ENCODE measurements at regions not wholly inside any gene's neighbourhood (a gene's known extent, or its start where the extent isn't known, plus 50 kb on each side); places are given as distances from the start of the nearest gene placed in this dataset.

DNA sequence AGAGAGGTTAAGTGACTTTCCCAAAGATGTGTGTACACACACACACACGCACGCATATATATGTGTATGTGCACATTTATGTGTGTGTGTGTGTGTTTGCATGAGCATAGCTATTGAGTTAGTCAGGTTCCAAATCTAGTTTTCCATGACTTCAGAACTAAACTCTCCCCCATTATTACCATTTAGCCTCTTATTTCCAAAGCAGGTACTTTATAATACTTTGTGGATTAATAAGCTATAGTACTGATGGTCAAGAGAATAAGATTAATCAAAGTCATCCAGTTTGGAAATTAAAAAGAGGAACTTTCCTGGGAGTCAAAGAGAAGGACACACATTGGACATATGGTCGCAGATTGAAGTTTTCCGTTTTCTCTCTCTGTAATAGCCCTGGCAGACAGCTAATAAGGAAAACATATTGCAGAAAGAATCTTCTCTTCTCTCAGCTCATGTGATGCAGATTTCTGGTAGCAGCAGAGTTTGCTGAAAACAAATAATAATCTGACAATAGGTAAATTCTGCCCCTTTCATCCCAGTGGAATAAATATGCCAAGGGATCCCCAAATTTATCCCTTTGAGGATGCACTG lies 410.9 kb upstream of the TCF4 start:
- H3K9me3 ChIP-seq (ENCODE audit: control insufficient read depth, insufficient read depth, low read length): no peaks in the 10 kb centered on the region
- POLR2A ChIA-PET: interaction anchor here (1.1 kb wide), 1 partner anchor 16 kb away, joined by 3 read pairs; no protein-coding TSS in a partner anchor
- CTCF ChIA-PET: interaction anchor here (0.7 to 1.4 kb wide), 3 partner anchors 102 to 764 kb away, joined by 3 to 4 read pairs (median 3); no protein-coding TSS in a partner anchor
- no peaks in the 10 kb centered on the region for H3K27me3 ChIP-seq (ENCODE audit: control insufficient read depth, insufficient read depth, low read length)
- TF ChIP-seq, protein P1, sequence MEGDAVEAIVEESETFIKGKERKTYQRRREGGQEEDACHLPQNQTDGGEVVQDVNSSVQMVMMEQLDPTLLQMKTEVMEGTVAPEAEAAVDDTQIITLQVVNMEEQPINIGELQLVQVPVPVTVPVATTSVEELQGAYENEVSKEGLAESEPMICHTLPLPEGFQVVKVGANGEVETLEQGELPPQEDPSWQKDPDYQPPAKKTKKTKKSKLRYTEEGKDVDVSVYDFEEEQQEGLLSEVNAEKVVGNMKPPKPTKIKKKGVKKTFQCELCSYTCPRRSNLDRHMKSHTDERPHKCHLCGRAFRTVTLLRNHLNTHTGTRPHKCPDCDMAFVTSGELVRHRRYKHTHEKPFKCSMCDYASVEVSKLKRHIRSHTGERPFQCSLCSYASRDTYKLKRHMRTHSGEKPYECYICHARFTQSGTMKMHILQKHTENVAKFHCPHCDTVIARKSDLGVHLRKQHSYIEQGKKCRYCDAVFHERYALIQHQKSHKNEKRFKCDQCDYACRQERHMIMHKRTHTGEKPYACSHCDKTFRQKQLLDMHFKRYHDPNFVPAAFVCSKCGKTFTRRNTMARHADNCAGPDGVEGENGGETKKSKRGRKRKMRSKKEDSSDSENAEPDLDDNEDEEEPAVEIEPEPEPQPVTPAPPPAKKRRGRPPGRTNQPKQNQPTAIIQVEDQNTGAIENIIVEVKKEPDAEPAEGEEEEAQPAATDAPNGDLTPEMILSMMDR (IDR thresholded peaks at IDR 0.05; ENCODE audit: low read depth, low read length): no peak
- H3K4me3 ChIP-seq (ENCODE audit: low read depth, low read length): no peak overlapping the region
- DNase-seq (ENCODE audit: low read depth, low spot score): no peak
- H3K27ac ChIP-seq (ENCODE audit: low read depth, low read length): no peak overlapping the region

DNA sequence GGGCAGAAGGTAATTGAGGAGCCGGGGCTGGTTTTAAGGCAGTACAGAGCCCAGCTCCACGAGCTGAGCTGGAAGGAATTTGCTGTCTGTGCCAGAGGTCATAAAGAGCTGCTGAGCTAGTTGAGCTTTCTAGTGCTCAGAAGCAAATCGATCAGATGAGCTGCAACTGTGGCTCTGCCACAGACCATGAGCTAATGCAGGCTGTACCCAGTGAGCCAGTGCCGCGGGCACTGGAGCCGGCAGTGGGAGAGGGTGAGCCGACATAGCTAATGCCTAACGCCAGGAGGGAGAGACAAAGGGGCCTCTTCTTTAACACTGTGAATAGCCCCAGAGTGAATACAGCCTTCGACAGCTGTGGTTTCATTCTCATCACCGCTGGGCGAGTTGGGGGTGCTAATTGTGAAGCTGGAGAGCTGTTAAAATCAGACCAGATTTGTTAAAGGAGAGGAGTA lies 410.1 kb upstream of the TCF4 start:
- Histone ChIP-seq H3K27me3 (ENCODE audit: control insufficient read depth, insufficient read depth, low read length) (no peaks in the 10 kb centered on the region), H3K4me3 (ENCODE audit: low read depth, low read length) (peak overlapping the region; percentile 14), H3K27ac (ENCODE audit: low read depth, low read length) (no peak overlapping the region), H3K9me3 (ENCODE audit: control insufficient read depth, insufficient read depth, low read length) (no peaks in the 10 kb centered on the region)
- TF ChIP-seq, protein P1 (IDR thresholded peaks at IDR 0.05; ENCODE audit: low read depth, low read length): no peak
- ChIA-PET CTCF (interaction anchor here (0.7 to 1.4 kb wide), 5 partner anchors 10 to 763 kb away, joined by 3 to 4 read pairs (median 3); no protein-coding TSS in a partner anchor), POLR2A (interaction anchor here (1.1 kb wide), 1 partner anchor 15 kb away, joined by 3 read pairs; no protein-coding TSS in a partner anchor)
- DNase-seq (ENCODE audit: low read depth, low spot score): no peak

DNA sequence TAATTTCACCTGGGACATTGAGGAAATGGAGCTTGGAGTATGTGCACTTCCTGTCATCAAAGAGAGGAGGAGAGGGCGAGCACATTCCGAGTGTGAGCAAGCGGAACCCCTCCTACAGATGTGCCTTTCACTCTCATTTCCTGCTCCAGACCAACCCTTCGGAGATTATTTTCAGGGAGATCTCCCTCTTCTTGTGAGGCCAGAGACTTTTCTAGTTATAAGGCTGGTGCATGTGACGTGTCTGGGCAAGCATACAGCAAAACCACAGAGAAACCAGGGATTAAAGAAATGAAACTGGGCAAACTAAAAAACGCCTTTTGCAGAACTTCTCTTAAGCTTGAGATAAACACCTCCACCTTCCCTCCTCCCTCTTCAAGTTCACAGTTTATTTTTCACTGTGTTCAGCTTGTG lies 409.2 kb upstream of the TCF4 start:
- TF ChIP-seq, protein P1 (IDR thresholded peaks at IDR 0.05; ENCODE audit: low read depth, low read length): no peak; the same call in 1 of the 2 replicates
- POLR2A ChIA-PET: no interaction called here
- Histone ChIP-seq H3K27me3 (ENCODE audit: control insufficient read depth, insufficient read depth, low read length) (no peaks in the 10 kb centered on the region), H3K27ac (ENCODE audit: low read depth, low read length) (no peak overlapping the region), H3K9me3 (ENCODE audit: control insufficient read depth, insufficient read depth, low read length) (no peaks in the 10 kb centered on the region), H3K4me3 (ENCODE audit: low read depth, low read length) (no peak overlapping the region)
- CTCF ChIA-PET: interaction anchor here (1.4 kb wide), 1 partner anchor 11 kb away, joined by 3 read pairs; no protein-coding TSS in a partner anchor
- DNase-seq (ENCODE audit: low read depth, low spot score): no peak

DNA sequence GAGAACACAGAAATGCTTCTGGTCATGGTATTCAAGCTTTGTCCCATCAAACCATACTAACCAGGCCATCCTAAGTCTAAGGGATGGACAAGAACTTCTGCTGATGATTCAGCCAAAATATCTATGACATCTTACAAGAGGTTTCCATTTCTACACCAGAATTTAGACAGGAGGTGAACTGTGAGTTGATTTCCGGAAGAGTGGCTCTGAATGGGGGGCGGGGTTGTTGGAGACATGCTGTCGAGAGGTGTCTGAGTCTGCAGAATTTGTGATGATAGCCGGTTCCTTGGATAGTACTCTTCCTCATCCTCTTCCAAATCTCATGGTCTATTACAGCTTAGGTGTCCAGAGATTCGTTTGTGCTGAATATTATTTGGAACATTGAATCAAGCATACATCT lies 408.7 kb upstream of the TCF4 start:
- POLR2A ChIA-PET: no interaction called here
- H3K27ac ChIP-seq (ENCODE audit: low read depth, low read length): no peak overlapping the region
- no peaks in the 10 kb centered on the region for H3K27me3 ChIP-seq (ENCODE audit: control insufficient read depth, insufficient read depth, low read length)
- no peaks in the 10 kb centered on the region for H3K9me3 ChIP-seq (ENCODE audit: control insufficient read depth, insufficient read depth, low read length)
- CTCF ChIA-PET: interaction anchor here (1.4 kb wide), 1 partner anchor 11 kb away, joined by 3 read pairs; no protein-coding TSS in a partner anchor
- no peak overlapping the region for H3K4me3 ChIP-seq (ENCODE audit: low read depth, low read length)
- DNase-seq (ENCODE audit: low read depth, low spot score): no peak
- TF ChIP-seq, protein P1 (IDR thresholded peaks at IDR 0.05; ENCODE audit: low read depth, low read length): no peak

DNA sequence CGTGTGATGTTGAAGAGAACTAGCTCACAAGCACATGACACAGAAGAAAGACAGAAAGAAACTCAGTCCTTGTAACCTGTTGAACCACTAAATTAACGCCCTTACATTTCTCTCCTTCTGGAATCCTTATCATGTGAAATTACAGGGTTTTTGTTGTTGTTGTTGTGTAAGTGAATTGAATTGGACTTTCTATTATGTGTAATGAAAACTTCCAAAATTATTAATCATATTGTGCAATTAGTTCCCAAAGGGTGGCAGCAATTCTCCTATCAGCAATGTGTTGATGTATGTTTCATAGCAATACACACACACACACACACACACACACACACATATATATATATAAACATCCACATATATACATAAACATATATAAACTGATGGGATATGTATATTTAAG lies 402.2 kb upstream of the TCF4 start:
- Histone ChIP-seq H3K4me3 (ENCODE audit: low read depth, low read length) (no peak overlapping the region), H3K27ac (ENCODE audit: low read depth, low read length) (no peak overlapping the region), H3K9me3 (ENCODE audit: control insufficient read depth, insufficient read depth, low read length) (no peaks in the 10 kb centered on the region), H3K27me3 (ENCODE audit: control insufficient read depth, insufficient read depth, low read length) (no peaks in the 10 kb centered on the region)
- ChIA-PET CTCF (no interaction called here), POLR2A (no interaction called here)
- TF ChIP-seq, protein P1 (IDR thresholded peaks at IDR 0.05; ENCODE audit: low read depth, low read length): no peak
- DNase-seq (ENCODE audit: low read depth, low spot score): no peak

Measured in AG04450 (cell line).